Activated CD8-positive, alpha-beta memory T cell treated with anti-CD3 and anti-CD28 coated beads, Interleukin-2, amount 50 U/mL, for 1 hour (primary cell): ENCODE measurements at regions not wholly inside any gene's neighbourhood (a gene's known extent, or its start where the extent isn't known, plus 50 kb on each side); places are given as distances from the start of the nearest gene placed in this dataset.

Experiments
- DNase-seq: peaks from one replicate; pipeline ENCODE4 v3.0.0-alpha.2; 2020; ENCODE audit errors: extremely low read depth

DNA sequence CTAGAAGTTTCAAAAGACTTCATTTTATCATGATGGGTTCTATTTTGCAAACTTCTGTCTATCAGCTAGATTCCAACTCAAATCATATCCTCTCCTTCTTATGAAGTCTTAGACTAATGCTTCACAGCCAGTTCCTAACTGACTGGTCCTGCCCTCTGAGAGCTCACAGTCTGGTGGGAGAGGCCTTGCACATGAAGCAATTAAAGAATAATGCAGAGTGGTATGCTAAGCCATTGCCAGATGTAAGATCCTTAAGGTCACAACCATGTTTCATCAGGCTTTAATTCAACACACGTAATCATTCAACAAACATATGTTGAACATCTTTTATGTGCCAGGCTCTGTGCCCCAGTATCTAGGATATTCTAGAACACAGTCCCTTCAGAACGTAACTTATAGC, 125.8 kb upstream of the TMPO start:
- no peak for DNase-seq

DNA sequence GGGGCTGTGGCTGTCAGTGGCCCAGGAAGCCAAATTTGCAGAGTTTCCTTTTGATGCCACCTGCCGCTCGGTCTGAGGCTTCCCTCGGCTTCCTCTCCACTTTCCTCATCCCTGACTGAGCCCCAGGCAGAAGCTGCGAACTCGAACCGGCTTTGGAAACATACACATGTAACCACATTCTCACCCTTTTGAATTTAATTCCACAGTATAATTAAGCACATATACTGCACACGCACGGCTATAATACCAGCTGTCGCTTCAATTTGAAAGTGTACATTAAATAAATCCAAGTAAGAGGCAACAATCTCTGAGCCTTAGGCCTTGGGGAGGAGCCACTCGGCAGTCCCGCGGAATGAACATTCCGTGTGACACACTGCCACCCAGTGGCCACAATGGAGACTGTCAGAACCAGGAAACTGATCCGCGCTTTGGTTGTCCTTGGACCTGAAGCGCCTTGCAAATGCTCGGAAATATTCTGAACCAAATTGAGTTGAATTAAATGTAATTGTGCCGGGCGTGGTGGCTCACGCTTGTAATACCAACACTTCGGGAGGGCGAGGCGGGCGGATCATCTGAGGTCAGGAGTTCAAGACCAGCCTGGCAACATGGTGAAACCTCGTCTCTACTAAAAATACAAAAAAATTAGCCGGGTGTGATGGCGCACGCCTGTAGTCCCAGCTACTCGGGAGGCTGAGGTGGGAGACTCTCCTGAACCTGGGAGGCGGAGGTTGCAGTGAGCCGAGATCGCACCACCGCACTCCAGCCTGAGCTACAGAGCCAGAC, 117.9 kb upstream of the TMPO start:
- DNase-seq, result peak; percentile 37

DNA sequence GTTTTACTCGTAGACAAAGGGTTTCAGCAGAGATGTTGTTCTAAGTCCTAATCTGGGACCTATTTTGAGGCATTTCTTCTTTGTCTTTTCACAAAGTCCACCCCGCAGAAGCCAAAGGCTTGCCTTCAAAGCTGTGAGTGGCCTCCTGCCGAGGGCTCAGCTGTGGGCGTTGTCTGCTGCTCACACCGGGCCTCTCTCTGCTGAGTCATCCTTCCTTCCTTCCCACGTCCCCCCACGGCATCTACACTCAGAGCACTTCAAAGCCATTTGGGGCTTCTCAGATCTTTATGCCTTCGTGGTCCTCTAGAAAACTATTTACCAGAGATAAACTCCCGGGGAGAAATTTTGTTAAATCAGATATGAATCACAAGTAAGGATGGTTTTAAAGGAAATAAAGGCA, 115.9 kb upstream of the TMPO start:
- DNase-seq, result no peak

DNA sequence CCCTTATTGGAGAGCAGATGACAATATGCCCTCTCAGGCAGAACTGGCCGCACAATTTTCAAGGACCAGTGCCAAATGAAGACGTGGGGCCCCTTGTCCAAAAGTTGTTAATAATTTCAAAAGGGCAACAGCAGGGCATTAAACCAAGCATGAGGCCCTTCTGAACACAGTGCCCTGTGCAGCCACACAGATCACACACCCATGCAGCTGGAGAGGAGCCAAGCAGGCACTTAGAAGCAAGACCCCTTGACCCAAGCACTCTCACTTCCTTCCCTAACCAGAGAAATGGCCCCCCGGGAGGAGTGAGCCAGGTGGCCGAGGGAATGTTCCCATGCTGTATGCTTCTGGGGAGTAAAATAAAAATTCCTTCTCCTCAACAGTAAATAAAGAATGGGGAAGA, 114.0 kb upstream of the TMPO start:
- no peak for DNase-seq

DNA sequence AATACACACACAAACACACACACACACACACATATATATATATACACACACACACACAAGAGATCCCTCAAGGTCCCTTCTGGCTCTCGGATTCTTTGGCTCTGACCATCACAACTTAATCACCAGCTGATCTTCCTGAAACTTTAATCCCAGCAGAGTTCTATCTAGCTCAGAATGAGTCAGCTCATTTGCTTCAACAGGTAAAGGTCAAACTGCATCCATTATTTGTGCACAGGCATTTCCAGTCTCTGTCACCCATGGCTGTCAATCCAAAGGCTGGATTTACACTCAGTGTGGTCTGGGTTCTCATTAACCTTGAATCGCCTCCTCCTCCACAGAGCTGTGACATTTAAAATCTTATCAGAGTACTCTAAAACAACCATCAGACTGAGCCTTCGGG, 113.3 kb upstream of the TMPO start:
- DNase-seq, result no peak

DNA sequence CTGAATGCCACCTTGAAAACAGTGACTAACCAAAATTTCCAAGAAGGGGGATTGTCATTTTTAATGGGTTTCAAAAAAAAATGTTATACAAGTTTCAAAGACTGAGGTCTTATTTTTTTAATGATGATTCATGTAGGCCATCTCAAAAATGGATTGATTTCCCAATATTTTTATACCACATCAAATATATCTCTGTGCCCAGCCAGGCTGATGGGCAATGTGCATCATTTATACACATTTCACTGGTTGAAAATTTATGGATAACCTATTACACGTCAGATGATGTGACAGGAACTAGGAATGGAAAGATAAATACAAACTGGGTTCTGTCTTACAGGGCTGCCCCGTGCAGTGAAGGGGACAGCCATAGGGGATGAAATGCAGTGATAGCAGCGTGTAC, 112.7 kb upstream of the TMPO start:
- DNase-seq, result no peak

DNA sequence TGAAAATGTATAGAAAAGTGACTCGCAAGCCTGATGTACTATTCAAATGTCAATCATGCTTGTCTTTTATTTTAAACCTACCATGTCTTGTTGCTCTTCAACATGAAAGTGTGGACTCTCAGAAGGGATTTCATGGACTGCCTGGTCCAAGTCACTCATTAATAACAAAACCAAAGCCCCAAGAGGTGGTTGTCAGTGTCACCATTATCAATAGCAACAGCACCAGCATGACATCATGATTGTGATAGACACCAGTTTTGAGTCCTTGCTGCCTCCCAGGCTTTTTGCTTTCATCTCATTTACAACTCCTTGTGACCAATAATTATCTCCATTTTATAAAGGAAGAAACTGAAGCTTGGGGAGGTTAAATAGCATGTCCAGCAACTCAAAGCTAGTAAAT, 112.0 kb upstream of the TMPO start:
- no peak for DNase-seq

DNA sequence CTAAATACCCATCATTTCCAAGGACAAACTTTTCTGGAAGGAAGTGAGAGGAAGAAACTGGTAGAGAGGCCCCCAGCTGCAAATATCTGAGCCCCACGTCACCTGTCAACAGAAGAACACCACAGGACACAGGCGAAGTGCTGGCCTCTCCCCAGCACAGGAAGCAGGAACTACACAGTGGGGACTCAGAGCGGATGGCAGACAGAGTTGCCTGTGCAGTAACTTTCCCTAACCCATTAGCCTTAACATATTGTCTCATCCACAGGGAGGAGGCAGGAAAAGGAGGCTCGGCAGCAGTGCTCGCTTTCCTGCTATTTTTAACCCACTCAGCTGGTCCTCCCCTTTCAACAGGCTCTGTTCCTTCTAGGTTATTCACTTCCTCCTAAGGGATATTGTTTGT, 111.5 kb upstream of the TMPO start:
- DNase-seq, result no peak

DNA sequence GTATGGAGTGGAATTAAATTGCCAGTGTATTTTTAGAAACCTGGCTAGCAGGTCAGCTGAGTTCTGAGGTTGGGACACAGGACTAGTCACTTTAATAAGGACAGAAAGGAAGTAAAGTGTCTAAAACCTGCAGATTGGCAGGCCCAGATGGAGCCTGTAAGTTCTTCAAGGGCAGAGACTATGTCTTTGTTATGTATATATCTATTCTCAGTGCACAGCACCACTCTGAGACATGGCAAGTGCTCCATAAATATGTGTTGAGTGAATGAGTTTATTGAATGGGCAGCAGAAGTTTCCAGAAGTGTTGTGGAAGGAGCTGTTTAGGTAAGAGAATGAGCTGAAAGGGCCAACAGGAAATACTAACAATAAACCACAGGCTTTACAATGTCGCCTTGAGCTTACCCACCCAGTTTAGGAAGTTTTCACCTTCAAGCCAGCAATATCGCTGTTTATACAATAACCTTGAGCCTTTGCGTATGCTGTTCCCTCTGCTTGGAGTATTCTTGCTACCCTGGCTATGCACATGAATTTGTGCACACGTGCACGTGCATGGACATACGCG, 109.5 kb upstream of the TMPO start:
- no peak for DNase-seq

DNA sequence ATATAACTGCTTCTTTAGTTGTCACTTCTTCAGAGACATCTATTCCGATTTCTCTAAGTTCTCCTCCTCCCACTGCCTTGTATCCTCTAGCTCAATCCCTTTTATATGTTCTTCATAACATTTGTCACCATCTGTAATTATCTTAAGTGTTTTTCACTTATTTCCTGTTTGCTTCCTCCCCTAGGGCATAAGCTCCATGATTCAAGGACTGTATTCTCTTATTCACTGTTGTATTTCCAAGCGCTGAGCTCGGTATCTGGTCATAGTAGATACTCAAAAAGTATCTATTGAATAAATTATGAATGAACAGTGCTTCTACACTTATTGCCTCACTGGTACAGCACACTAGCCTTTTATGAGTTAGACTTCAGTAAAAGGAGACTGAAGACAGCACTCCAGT, 109.0 kb upstream of the TMPO start:
- DNase-seq, result no peak

DNA sequence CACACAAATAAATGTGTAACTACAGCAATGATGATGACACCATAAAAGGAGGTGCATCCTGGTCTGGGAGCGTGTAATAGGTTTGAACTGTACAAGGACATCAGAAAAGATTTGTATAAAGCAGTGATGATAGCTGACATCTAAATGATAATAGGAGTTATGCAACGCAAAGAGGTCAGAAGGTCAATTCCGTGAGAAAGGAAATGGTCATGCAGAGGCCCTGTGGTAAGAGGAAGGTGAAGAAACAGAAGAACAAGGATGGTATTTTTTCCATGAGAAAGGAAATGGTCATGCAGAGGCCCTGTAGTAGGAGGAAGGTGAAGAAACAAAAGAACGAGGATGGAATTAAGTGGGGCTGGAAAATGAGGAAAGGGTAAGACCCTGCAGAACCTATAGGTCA, 106.7 kb upstream of the TMPO start:
- DNase-seq, result no peak

DNA sequence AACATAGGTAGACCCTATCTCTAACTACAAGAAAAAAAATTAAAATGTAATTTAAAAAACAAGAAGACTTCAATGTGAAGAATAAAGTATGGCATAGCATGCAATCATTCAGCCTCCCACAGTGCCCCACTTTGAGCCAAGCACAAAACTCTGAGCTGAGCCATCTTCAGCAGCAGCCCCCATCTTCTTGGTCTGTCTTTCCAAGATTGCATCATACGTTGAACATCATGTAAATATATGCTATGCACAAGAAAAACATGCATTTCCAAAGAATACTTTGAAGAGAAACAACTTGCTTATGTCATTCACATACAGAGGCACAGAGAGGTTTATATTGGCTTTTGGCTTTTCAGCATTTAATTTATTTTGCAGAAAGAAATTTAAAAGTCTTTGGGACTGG, 105.8 kb upstream of the TMPO start:
- DNase-seq, result no peak

DNA sequence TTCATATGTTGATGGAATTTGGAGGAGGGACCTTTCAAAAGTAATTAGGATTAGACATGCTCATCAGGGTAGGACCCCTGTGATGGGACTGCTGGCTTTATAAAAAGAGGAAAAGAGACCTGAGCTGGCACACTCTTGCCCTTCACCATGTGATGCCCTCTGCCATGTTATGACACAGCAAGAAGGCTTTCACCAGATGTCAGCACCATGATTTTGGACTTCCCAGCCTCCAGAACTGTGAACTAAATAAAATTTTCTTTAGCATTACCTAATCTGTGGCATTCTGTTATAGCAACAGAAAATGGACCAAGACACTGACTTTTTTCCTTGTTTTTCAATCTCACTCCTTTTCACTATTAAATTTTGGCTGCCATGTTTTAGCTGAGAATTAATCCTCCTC, 105.0 kb upstream of the TMPO start:
- no peak for DNase-seq

DNA sequence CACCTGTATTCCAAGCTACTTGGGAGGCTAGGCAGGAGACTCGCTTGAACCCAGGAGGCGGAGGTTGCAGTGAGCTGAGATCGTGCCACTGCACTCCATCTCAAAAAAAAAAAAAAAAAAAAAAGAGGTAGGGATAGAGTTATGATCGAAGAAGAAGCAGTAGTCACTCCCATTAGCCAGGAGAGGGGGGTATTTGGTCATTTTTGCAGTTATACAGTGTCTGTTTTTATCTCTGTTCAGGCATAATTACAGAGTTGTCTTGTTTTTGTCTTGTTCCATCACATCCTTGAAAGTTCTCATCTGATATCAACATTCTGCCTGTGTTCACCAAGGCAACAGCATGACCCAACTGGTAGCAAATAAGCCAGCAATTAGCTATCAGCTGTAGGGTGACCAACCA, 98.5 kb upstream of the TMPO start:
- no peak for DNase-seq

DNA sequence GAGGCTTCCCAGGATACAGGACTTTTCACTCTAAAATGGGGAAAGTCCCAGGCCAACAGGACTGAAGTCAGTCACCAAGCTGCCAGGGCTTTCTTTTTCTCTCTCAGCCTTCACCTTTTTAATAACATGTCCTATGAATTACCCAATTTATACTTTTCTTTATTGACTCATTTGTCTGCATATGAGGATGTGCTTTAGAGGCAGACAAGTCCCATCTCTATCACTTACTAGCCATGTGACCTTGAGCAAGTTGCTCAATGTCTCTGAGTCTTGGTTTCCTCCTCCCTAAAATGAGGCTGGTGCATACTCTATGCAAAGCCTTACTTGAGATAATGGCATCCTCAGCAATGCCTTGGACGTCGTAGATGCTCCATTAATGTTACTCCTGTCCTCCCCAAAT, 98.1 kb upstream of the TMPO start:
- no peak for DNase-seq

DNA sequence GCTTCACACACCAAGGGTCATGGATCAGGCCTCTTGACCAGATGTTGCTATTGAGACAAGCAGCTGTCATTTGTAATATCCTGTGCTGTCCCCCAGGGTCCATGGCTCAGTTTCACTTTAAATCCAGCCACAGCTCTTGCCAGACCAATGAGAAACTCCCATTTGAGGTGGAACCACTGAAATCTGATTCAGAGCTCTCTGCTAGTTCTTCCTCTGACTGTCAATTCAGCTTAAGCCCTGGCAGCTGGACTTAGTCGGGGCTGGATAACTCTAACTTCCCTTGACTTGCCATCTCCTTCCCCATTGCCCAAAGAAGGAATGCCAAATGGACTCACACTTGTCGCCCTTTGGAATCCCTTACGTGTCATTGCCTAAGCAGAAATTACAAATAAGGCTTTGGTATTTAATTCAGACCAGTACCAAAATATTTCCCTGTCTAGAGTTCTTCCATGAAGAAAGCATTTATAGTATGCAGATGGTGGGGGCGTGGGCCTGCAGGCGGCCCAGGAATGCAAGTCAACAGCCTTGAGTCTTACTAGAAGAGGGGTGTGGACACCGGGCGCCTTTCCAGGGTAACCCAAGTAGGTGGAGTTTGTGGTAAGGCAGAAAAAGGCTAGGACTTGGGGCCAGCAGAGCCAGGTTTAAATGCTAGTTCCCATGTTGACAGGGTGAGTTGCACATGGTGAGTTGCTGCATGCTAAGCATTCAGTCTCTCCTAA, 96.9 kb upstream of the TMPO start:
- no peak for DNase-seq

DNA sequence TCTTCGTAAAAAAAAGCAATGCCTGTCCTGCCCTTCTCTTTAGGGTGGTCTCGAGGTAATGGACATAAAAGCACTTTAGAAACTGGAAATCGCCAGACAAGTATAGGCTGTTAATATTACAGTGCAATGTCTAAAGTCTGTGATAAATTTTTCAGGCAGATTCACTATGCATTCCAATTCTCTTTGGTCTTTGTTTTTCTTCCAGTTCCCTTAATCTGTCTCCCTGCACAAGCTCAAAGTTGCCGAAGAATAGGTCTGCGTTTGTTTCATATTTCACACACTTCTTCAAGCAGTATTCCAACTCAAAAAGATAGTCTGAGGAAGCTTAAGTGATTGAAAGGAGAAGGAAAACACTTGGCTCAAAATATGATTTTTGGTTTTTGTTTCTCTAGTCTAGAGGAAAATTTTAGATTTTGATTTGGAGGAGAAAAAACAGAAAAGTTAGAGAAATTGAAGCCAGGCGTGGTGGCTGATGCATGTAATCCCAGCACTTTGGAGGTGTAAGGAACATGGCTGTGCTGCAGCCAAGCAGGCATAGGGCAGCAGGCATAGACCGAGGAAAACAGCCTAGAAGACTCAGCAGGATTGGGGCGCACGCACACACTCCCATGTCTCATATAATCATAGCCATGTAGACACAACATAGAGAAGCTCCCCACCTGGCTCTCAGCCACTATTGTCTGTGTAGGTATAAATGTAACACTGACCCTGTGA, 96.2 kb upstream of the TMPO start:
- DNase-seq, result no peak

DNA sequence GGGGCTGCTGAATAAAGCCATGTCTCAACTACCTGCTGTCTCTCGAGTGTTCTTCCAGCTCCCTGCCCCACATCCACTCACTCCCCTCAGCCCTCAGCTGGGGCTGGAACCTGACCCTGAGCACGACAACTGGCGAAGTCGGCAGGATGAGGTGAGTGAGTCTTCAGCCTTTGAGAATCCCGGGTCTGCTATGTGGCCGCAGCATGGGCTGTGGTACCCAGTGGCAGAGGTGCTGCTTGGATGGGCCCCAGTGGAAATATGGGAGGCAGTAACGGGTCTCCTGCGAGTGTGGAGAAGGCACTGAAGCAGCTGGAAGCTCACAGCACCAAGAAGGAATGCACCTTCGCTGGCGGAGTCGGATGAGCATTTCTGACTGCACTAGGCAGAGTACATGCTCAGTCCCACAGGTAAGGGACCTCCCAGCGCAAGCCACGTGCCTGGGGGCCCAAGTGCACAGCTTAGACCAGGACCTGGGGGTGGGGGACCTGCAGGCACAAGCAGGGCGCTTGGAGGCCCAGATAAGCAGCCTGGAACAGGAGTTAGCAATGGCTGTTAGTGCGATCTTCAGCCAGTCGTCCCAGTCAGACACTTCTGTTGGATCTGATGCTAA, 95.5 kb upstream of the TMPO start:
- DNase-seq, result no peak

DNA sequence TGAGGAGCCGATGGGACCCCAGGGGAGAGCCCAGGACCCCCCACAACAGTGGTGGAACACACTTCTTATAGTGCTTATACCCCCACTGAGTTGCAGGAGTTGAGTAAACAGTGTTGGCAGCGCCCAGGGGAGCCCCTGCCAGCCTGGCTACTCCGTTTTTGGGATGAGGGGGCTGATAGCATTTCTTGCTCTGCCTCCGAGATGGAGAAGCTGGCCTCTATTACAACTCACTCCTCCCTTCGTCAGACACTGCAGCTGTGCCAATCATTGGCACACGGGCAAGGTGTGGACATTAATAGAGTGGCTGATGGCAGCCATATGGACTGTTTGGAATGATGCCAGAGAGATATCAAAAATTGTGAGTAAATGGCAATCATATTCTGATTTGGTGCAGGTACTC, 94.9 kb upstream of the TMPO start:
- no peak for DNase-seq

DNA sequence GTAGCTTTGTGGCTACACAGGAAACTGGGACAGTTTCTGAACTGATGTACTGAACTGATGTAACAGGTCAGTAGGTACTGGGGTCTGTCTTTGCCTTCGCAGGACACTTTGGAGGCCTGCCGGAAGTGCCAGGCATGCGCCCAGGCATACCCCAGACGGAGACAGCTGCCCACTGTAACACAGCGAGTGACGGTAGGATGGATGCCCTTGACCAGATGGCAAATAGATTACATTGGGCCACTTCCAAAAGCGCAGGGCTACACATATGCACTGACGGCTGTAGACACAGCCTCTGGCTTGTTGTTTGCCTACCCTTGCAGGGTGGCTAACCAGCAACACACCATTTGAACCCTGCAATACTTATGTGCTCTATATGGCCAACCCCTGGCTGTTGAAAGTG, 94.1 kb upstream of the TMPO start:
- no peak for DNase-seq

DNA sequence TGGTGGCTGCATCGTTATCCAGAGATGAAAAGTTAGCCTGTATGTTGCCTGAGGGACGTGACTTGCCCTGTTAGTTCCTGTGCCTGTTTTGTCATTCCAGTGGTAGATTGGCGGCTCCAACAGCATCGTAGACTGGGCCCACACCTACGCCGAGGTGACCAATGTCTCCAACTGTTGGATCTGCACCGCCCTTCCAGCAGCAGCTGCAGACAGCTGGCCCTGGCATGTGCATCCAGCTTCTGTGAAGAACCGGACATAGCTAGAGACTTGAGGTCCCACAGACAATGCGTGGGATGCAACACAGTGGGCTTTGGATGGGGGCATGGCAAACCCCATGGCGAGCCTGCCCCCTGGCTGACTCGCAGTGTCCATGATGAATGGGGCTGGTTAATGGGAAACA, 93.0 kb upstream of the TMPO start:
- no peak for DNase-seq

DNA sequence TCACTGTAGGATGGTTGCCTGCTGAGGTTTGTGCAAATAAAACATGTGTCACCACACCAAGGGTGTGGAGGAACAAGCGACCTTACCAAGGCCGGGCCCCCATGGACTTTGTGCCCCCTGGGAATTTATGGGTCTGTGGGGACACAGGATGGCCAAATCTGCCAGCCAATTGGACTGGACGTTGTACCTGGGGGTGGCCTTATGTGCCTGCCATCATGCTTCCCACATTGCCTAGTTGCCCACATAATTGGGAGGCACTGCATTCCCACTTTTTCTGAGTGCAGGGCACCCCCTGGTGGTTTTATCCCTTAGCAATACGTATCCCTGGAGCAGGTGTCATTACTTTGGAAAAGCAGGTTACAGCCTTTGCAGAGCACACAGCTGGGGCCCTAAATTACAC, 92.6 kb upstream of the TMPO start:
- no peak for DNase-seq
